Ectodermal cell (in vitro differentiated cells): ENCODE measurements at regions not wholly inside any gene's neighbourhood (a gene's known extent, or its start where the extent isn't known, plus 50 kb on each side); places are given as distances from the start of the nearest gene placed in this dataset.

Experiments used
- H3K27ac ChIP-seq: 2 replicates; pipeline ENCODE4 v1.7.0; 2013; ENCODE audit warnings: mild to moderate bottlenecking, low read depth, low read length; ENCODE audit not compliant: insufficient read depth, poor library complexity, severe bottlenecking
- H3K27me3 ChIP-seq: 2 replicates; pipeline ENCODE4 v1.7.0; 2013; ENCODE audit warnings: mild to moderate bottlenecking, low read length; ENCODE audit not compliant: insufficient read depth, control insufficient read depth, poor library complexity, severe bottlenecking
- H3K36me3 ChIP-seq: one replicate; pipeline ENCODE4 v1.7.0; 2013; ENCODE audit warnings: low read length; ENCODE audit not compliant: control insufficient read depth, insufficient read depth
- H3K4me1 ChIP-seq: one replicate; pipeline ENCODE4 v1.7.0; 2013; ENCODE audit warnings: low read length; ENCODE audit not compliant: control insufficient read depth, insufficient read depth
- H3K4me3 ChIP-seq: 2 replicates; pipeline ENCODE4 v1.7.0; 2013; ENCODE audit warnings: low read depth, low read length, control low read depth; ENCODE audit not compliant: insufficient read depth
- H3K9me3 ChIP-seq: 2 replicates; pipeline ENCODE4 v1.7.0; 2013; ENCODE audit warnings: mild to moderate bottlenecking, low read length, moderate library complexity; ENCODE audit not compliant: control insufficient read depth
- WGBS, 2 experiments: methylation state at CpG; one replicate each; pipeline ENCODE4 v1.1.7; 2013; ENCODE audit warnings: missing lambda C conversion rate in 2 of 2; 5-methylcytosine and 5-hydroxymethylcytosine counted together

DNA sequence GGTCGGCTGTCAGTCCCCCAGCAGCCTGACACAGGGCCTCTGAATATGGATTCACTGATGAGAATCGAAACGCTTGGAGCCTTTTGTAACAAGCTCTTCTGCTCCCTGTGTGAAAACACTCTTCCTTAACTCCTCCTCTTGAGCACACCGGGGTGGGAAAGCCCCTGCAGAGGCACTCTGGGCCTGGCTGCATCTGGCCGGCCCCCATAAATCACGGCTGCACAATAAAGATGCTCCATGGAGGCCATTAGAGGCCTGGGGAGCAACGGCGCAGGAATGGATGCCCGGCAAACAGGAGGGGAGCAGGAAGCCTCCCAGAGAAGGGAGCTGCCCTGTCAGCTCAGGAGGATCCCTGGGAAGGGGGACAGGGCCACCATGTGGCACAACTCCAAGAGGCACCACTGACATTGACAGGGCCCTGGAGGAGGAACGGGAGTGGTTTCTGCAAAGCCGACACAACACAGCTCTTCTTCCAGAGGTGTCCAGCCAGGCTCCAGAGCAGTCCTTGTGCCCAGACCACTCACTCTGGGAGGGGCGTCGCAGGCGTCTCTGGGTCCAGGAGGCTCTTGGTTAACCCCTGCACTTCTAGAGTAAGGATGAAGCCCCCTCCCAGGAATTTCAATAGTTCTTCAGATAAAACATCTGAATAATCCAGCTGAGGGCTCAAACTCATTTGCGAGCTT lies 509.3 kb upstream of the PPP2R3A start:
- no peaks in the 10 kb centered on the region for H3K9me3 ChIP-seq
- peaks cover 6% of the 10 kb centered on the region for H3K4me1 ChIP-seq
- H3K4me3 ChIP-seq = no peak overlapping the region
- 18 to 30% methylated on average over 14 to 15 of the region's 15 CpGs for WGBS, 2 experiments
- no peak overlapping the region for H3K27ac ChIP-seq
- no peaks in the 10 kb centered on the region for H3K36me3 ChIP-seq
- H3K27me3 ChIP-seq = no peaks in the 10 kb centered on the region

DNA sequence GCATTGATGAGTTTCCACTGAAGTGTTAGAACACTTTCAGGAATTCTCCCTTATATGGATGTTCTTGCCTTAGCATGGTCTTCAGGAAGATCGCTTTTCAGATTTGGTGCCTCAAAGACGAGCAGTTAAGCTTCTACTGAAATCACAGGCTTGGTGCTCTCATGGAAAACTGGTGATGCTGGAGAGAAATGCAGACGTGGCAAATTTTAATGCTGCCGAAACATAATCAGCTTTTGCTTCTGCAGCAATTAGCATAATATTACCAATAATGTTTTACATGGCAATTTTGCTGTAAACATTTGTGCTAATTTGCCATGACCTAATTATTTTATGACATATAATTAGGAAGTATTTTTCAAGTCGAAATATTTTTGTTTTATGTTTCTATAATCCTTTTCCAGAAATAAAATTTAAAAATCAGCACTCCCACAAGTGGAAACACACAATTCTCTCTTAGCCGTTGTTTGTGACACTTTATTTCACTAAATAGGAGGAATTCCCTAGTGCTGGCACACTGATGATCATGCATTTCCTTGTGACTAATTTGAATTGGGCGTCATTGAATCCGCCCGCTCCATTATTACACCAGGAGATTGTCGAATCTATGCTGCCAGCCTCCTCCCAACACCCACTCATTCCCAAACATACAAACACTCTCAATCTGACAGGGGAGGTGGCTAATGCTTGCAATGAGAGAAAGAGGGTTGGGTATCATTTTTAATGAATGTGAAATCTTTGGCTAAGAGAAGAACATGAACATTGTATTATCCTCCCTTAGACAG lies 506.8 kb upstream of the PPP2R3A start:
- no peaks in the 10 kb centered on the region for H3K27me3 ChIP-seq
- WGBS, 2 experiments = 86 to 89% methylated on average over 9 of the region's 10 CpGs
- H3K27ac ChIP-seq = no peak overlapping the region
- no peak overlapping the region for H3K4me3 ChIP-seq
- H3K4me1 ChIP-seq = peaks cover 6% of the 10 kb centered on the region
- H3K9me3 ChIP-seq = no peaks in the 10 kb centered on the region
- no peaks in the 10 kb centered on the region for H3K36me3 ChIP-seq

DNA sequence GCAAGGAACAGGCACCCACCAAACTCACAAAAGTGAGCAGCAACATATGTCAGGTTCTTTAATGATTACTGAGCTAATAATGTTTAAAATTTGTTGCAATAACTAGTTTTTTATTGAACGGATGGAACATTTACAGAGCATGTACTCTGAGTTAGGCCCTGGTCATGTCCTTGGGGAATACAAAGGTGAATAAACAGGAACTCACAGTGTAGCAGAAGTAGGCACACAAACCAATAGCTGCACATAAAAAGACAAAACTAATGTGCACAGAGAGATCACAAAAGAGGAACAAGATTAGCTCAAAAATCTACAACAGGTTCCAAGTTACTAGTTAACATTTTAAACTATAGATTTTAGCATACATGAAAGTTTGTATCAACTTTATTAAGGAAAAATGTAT lies 505.3 kb upstream of the PPP2R3A start:
- Histone ChIP-seq H3K36me3 (no peaks in the 10 kb centered on the region), H3K27me3 (no peaks in the 10 kb centered on the region), H3K4me3 (no peak overlapping the region), H3K9me3 (no peaks in the 10 kb centered on the region), H3K27ac (no peak overlapping the region), H3K4me1 (peaks cover 6% of the 10 kb centered on the region)
- WGBS, 2 experiments = 93 to 95% methylated on average over 1 of the region's 1 CpG

GRCh38 chr3:135471911-135472310 lies 493.6 kb upstream of the PPP2R3A start:
- H3K4me1 ChIP-seq = no peaks in the 10 kb centered on the region
- H3K27me3 ChIP-seq = no peaks in the 10 kb centered on the region
- no peaks in the 10 kb centered on the region for H3K36me3 ChIP-seq
- no peak overlapping the region for H3K4me3 ChIP-seq
- H3K9me3 ChIP-seq = no peaks in the 10 kb centered on the region
- 93 to 97% methylated on average over 1 of the region's 1 CpG for WGBS, 2 experiments
- H3K27ac ChIP-seq = no peak overlapping the region

- H3K27me3 ChIP-seq = no peaks in the 10 kb centered on the region
- H3K9me3 ChIP-seq = no peaks in the 10 kb centered on the region
- no peaks in the 10 kb centered on the region for H3K4me1 ChIP-seq
- H3K4me3 ChIP-seq = no peak overlapping the region
- no peaks in the 10 kb centered on the region for H3K36me3 ChIP-seq
- H3K27ac ChIP-seq = no peak overlapping the region
Measured at GRCh38 chr3:135473449-135473848, 492.1 kb upstream of the PPP2R3A start.

DNA sequence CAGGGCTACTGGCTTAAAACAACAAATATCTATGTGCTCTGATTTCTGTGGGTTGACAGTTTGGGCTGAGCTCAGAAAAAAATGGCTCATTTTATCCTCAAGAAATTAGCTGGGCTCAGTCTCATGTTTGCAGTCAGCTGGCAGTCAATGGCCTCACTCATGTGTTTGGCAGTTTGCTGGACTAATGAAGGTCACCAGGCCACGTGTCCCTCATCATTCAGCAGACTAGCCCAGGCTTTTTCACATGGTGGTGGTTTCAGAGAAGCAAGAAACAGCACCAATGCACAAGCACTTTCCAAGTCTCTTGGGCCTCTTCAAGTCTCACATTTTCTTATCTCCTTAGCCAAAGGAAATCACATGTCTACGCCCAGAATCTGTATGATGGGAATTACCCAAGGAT lies 478.3 kb upstream of the PPP2R3A start:
- no peak overlapping the region for H3K27ac ChIP-seq
- H3K4me1 ChIP-seq = no peaks in the 10 kb centered on the region
- H3K9me3 ChIP-seq = no peaks in the 10 kb centered on the region
- WGBS, 2 experiments = 81 to 91% methylated on average over 2 of the region's 2 CpGs
- H3K36me3 ChIP-seq = no peaks in the 10 kb centered on the region
- H3K4me3 ChIP-seq = no peak overlapping the region
- H3K27me3 ChIP-seq = no peaks in the 10 kb centered on the region

- no peaks in the 10 kb centered on the region for H3K9me3 ChIP-seq
- H3K27ac ChIP-seq = no peak overlapping the region
- H3K27me3 ChIP-seq = no peaks in the 10 kb centered on the region
- H3K4me1 ChIP-seq = no peaks in the 10 kb centered on the region
- no peak overlapping the region for H3K4me3 ChIP-seq
- no peaks in the 10 kb centered on the region for H3K36me3 ChIP-seq
- 83 to 96% methylated on average over 4 of the region's 4 CpGs for WGBS, 2 experiments
Measured at GRCh38 chr3:135490219-135490915, 475.2 kb upstream of the PPP2R3A start.

- no peaks in the 10 kb centered on the region for H3K4me1 ChIP-seq
- H3K27ac ChIP-seq = no peak overlapping the region
- H3K9me3 ChIP-seq = no peaks in the 10 kb centered on the region
- no peaks in the 10 kb centered on the region for H3K27me3 ChIP-seq
- no peaks in the 10 kb centered on the region for H3K36me3 ChIP-seq
- 79 to 89% methylated on average over 5 of the region's 5 CpGs for WGBS, 2 experiments
- H3K4me3 ChIP-seq = no peak overlapping the region
Measured at GRCh38 chr3:135491491-135492205, 473.9 kb upstream of the PPP2R3A start.

GRCh38 chr3:135495891-135496290 lies 469.6 kb upstream of the PPP2R3A start:
- Histone ChIP-seq H3K27ac (no peak overlapping the region), H3K4me1 (no peaks in the 10 kb centered on the region), H3K4me3 (no peak overlapping the region), H3K9me3 (no peaks in the 10 kb centered on the region), H3K36me3 (no peaks in the 10 kb centered on the region), H3K27me3 (no peaks in the 10 kb centered on the region)
- WGBS, 2 experiments = 91 to 95% methylated on average over 3 of the region's 3 CpGs

DNA sequence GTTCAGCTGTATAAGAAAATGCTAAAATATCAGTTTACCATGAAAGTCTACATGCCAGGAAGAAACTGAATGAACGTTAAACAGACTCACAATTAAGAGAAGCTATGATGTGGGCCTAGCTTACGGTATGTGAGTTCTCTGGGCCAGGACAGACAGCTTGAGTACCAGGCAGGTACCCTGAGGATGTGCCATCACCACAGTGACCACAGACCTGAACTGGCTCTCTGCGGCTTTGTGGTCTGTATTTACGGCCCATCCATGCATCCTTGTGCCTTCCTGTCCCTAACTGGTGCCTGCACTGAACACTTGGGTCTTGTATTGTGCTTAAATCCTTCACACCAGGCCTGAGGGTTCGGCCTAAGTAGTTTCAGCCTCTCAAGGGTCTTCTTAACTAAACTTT lies 467.5 kb upstream of the PPP2R3A start:
- Histone ChIP-seq H3K9me3 (no peaks in the 10 kb centered on the region), H3K27ac (no peak overlapping the region), H3K36me3 (no peaks in the 10 kb centered on the region), H3K4me3 (no peak overlapping the region), H3K27me3 (no peaks in the 10 kb centered on the region), H3K4me1 (no peaks in the 10 kb centered on the region)
- WGBS, 2 experiments = 95% methylated on average over 5 of the region's 5 CpGs
